ENCODE measurements at regions not wholly inside any gene's neighbourhood (a gene's known extent, or its start where the extent isn't known, plus 50 kb on each side); places are given as distances from the start of the nearest gene placed in this dataset.
"Not testable (repeated sequence)": the region's sequence is repeated elsewhere in the genome, so short reads cannot be mapped to it uniquely, and the experiment has no call there.

DNA sequence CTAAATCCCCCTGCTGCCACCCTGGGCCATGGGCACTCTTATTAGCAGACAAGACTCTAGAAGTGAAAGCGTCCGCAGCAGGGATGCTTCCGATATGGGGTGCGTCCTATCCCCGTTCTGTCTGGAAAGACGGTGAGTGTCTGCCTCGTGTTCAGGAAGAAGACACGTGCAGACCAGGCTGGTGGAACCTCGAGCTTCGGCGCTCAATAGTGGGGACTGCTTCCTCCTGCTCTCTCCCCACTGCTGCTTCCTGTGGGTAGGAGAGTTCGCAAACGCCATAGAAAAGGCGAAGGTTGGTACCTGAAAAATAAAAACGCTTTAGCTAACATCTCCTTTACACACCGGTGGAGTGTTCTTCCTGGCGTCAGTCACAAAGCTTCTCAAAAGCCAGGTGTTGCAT, 67.7 kb upstream of the LYZL2 start:
- TF ChIP-seq, protein P1, sequence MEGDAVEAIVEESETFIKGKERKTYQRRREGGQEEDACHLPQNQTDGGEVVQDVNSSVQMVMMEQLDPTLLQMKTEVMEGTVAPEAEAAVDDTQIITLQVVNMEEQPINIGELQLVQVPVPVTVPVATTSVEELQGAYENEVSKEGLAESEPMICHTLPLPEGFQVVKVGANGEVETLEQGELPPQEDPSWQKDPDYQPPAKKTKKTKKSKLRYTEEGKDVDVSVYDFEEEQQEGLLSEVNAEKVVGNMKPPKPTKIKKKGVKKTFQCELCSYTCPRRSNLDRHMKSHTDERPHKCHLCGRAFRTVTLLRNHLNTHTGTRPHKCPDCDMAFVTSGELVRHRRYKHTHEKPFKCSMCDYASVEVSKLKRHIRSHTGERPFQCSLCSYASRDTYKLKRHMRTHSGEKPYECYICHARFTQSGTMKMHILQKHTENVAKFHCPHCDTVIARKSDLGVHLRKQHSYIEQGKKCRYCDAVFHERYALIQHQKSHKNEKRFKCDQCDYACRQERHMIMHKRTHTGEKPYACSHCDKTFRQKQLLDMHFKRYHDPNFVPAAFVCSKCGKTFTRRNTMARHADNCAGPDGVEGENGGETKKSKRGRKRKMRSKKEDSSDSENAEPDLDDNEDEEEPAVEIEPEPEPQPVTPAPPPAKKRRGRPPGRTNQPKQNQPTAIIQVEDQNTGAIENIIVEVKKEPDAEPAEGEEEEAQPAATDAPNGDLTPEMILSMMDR (IDR thresholded peaks at IDR 0.05), result not testable (repeated sequence)
- TF ChIP-seq POLR2AphosphoS5, POLR2A, EP300 (IDR thresholded peaks at IDR 0.05): not testable (repeated sequence)
